ENCODE measurements at regions not wholly inside any gene's neighbourhood (a gene's known extent, or its start where the extent isn't known, plus 50 kb on each side); places are given as distances from the start of the nearest gene placed in this dataset.

DNA sequence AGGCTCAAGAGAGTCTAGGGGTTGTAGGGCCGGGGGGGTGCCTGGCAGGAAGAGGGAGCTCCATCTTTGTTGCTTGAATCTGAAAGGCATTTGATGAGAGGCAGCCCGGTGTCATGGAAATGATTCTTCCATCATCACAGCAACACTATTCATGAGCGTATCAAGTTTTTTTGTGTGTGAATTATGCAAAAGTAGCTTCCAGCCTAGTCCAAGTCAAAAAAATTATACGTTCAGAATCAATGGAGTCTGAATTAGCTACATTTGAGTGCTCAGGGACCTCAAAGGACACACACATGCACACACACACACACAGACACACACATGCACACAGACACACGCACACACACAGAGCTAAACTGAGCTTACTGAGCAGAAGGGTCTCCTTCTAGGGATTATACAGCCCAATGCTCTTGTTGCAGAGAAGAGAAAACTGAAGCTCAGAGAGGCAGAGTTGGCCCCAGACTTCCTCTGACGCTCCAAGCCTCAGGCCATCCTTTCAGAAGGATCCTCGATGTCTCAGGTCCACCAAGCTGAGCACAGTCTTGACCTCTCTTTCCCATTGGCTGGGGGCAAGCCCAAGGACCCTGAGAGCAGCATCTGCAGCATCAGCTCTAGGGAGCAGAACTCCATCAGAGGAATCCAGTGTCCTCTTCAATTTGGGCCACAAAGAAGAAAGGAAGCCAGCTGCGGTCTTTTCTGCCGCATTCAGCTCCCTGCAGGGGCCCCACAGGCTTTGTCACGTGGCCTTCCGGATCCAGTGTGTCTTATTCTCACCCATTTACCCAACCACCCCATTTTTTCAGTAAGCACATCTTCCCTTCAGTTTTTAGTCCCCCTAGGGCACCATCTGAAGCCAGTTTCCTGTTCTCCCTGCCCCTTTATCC, 228.0 kb downstream of the UACA start:
- TF ChIP-seq, protein P1, sequence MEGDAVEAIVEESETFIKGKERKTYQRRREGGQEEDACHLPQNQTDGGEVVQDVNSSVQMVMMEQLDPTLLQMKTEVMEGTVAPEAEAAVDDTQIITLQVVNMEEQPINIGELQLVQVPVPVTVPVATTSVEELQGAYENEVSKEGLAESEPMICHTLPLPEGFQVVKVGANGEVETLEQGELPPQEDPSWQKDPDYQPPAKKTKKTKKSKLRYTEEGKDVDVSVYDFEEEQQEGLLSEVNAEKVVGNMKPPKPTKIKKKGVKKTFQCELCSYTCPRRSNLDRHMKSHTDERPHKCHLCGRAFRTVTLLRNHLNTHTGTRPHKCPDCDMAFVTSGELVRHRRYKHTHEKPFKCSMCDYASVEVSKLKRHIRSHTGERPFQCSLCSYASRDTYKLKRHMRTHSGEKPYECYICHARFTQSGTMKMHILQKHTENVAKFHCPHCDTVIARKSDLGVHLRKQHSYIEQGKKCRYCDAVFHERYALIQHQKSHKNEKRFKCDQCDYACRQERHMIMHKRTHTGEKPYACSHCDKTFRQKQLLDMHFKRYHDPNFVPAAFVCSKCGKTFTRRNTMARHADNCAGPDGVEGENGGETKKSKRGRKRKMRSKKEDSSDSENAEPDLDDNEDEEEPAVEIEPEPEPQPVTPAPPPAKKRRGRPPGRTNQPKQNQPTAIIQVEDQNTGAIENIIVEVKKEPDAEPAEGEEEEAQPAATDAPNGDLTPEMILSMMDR (IDR thresholded peaks at IDR 0.05; ENCODE audit: borderline replicate concordance, extremely low read depth, insufficient read depth) = no peak
- H3K27me3 ChIP-seq (ENCODE audit: control insufficient read depth, insufficient read depth, low read length) = no peaks in the 10 kb centered on the region
- intact Hi-C loops (cut with DNase I) = no loop called here
- H3K4me1 ChIP-seq (ENCODE audit: control insufficient read depth in 2 of 3, insufficient read depth in 2 of 3, low read depth in 1 of 3, low read length in 3 of 3) = no peaks in the 10 kb centered on the region
- no peaks in the 10 kb centered on the region for H3K9me3 ChIP-seq (ENCODE audit: control insufficient read depth in 2 of 3, insufficient read depth in 1 of 3, low read length in 3 of 3)
- no peak overlapping the region for H3K27ac ChIP-seq (ENCODE audit: low read depth in 2 of 2, low read length in 2 of 2)
- no peaks in the 10 kb centered on the region for H3K36me3 ChIP-seq (ENCODE audit: control insufficient read depth in 2 of 3, insufficient read depth in 3 of 3, low read length in 3 of 3)
- no peak overlapping the region for H3K4me3 ChIP-seq (ENCODE audit: low read length in 3 of 3)
- DNase-seq = no peak
- H3K9ac ChIP-seq (ENCODE audit: low read length in 3 of 3) = no peak overlapping the region
- no peak for FAIRE-seq

DNA sequence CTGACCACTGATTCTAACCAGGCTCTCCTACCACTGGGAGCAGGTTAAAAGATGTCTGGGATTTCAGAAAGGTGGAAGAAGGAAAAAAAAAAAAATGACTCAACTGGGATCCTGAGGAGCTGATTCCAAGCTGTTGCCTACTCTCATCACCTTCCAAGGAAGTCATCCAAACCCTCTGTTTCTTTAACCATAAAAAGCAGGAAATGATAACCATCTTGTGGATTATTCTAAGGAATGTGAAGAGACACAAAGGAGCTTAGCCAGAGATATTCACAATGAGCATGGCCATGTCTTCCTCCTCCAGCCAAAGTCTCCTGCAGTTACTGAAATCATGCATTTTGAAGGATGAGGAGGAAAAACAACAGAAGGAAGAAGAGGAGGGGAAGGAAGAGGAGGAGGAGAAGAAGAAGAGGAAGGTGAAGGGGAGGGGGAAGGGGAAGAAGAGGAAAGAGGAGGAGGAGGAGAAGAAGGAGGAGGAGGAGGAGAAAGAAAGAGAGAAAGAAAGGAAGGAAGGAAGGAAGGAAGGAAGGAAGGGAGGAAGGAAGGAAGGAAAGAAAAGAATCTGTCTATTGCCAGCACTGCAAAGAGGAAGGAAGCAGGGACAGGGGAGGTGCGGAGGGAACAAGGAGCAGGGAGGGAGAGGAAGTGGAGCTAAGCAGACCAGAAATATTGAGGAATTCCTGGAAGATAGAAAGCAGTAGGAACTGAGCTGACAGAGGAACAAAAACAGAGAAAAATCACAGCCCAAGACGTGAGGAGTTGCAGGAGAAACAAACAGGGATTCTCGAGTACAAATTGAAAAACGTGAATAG, 229.2 kb downstream of the UACA start:
- Histone ChIP-seq H3K4me3 (ENCODE audit: low read length in 3 of 3) (no peak overlapping the region), H3K4me1 (ENCODE audit: control insufficient read depth in 2 of 3, insufficient read depth in 2 of 3, low read depth in 1 of 3, low read length in 3 of 3) (no peaks in the 10 kb centered on the region), H3K27me3 (ENCODE audit: control insufficient read depth, insufficient read depth, low read length) (no peaks in the 10 kb centered on the region), H3K36me3 (ENCODE audit: control insufficient read depth in 2 of 3, insufficient read depth in 3 of 3, low read length in 3 of 3) (no peaks in the 10 kb centered on the region), H3K9me3 (ENCODE audit: control insufficient read depth in 2 of 3, insufficient read depth in 1 of 3, low read length in 3 of 3) (no peaks in the 10 kb centered on the region), H3K27ac (ENCODE audit: low read depth in 2 of 2, low read length in 2 of 2) (no peak overlapping the region), H3K9ac (ENCODE audit: low read length in 3 of 3) (no peak overlapping the region)
- intact Hi-C loops (cut with DNase I) = no loop called here
- FAIRE-seq (no peak), DNase-seq (no peak)
- TF ChIP-seq, protein P1 (IDR thresholded peaks at IDR 0.05; ENCODE audit: borderline replicate concordance, extremely low read depth, insufficient read depth) = no peak

GRCh38 chr15:70532531-70533186, 230.7 kb downstream of the UACA start:
- Histone ChIP-seq H3K27ac (ENCODE audit: low read depth in 2 of 2, low read length in 2 of 2) (no peak overlapping the region), H3K4me3 (ENCODE audit: low read length in 3 of 3) (no peak overlapping the region), H3K4me1 (ENCODE audit: control insufficient read depth in 2 of 3, insufficient read depth in 2 of 3, low read depth in 1 of 3, low read length in 3 of 3) (no peaks in the 10 kb centered on the region), H3K27me3 (ENCODE audit: control insufficient read depth, insufficient read depth, low read length) (no peaks in the 10 kb centered on the region), H3K9ac (ENCODE audit: low read length in 3 of 3) (no peak overlapping the region), H3K9me3 (ENCODE audit: control insufficient read depth in 2 of 3, insufficient read depth in 1 of 3, low read length in 3 of 3) (no peaks in the 10 kb centered on the region), H3K36me3 (ENCODE audit: control insufficient read depth in 2 of 3, insufficient read depth in 3 of 3, low read length in 3 of 3) (no peaks in the 10 kb centered on the region)
- intact Hi-C loops (cut with DNase I) = no loop called here
- FAIRE-seq (no peak), DNase-seq (no peak)
- TF ChIP-seq, protein P1 (IDR thresholded peaks at IDR 0.05; ENCODE audit: borderline replicate concordance, extremely low read depth, insufficient read depth) = no peak
